ENCODE measurements at regions not wholly inside any gene's neighbourhood (a gene's known extent, or its start where the extent isn't known, plus 50 kb on each side); places are given as distances from the start of the nearest gene placed in this dataset.

GRCh38 chr3:161555320-161555719, 58.7 kb downstream of the OTOL1 start:
- no peaks in the 10 kb centered on the region for H3K27me3 ChIP-seq
- no peak overlapping the region for H3K27ac ChIP-seq
- no peaks in the 10 kb centered on the region for H3K9me3 ChIP-seq
- DNase-seq, result no peak
- intact Hi-C loops (cut with DNase I; ENCODE audit: low total_unique reads), result no loop called here
- no peaks in the 10 kb centered on the region for H3K36me3 ChIP-seq
- no peak overlapping the region for H3K4me3 ChIP-seq
- TF ChIP-seq CTCF (IDR thresholded peaks at IDR 0.05), result no peak
- H3K4me1 ChIP-seq, result peaks cover 0 to 5% (median 0%) of the 10 kb centered on the region in 4 donors

GRCh38 chr3:161556533-161556932, 59.9 kb downstream of the OTOL1 start:
- no peak overlapping the region for H3K4me3 ChIP-seq
- no peaks in the 10 kb centered on the region for H3K36me3 ChIP-seq
- H3K27me3 ChIP-seq, result no peaks in the 10 kb centered on the region
- peaks cover 0 to 5% (median 0%) of the 10 kb centered on the region in 4 donors for H3K4me1 ChIP-seq
- intact Hi-C loops (cut with DNase I; ENCODE audit: low total_unique reads), result no loop called here
- H3K9me3 ChIP-seq, result no peaks in the 10 kb centered on the region
- no peak for DNase-seq
- H3K27ac ChIP-seq, result no peak overlapping the region
- TF ChIP-seq CTCF (IDR thresholded peaks at IDR 0.05), result no peak

- no peaks in the 10 kb centered on the region for H3K36me3 ChIP-seq
- H3K4me3 ChIP-seq, result no peak overlapping the region
- no peak overlapping the region for H3K27ac ChIP-seq
- H3K9me3 ChIP-seq, result no peaks in the 10 kb centered on the region
- H3K27me3 ChIP-seq, result no peaks in the 10 kb centered on the region
- no peak for DNase-seq
- intact Hi-C loops (cut with DNase I; ENCODE audit: low total_unique reads), result no loop called here
- TF ChIP-seq CTCF (IDR thresholded peaks at IDR 0.05), result no peak
- H3K4me1 ChIP-seq, result peaks cover 0 to 5% (median 0%) of the 10 kb centered on the region in 4 donors
Measured at GRCh38 chr3:161556941-161557340, 60.3 kb downstream of the OTOL1 start.

GRCh38 chr3:161557445-161558150, 61.0 kb downstream of the OTOL1 start:
- no peak for TF ChIP-seq CTCF (IDR thresholded peaks at IDR 0.05)
- H3K4me1 ChIP-seq, result peaks cover 0 to 5% (median 0%) of the 10 kb centered on the region in 4 donors
- H3K27ac ChIP-seq, result no peak overlapping the region
- intact Hi-C loops (cut with DNase I; ENCODE audit: low total_unique reads), result no loop called here
- no peaks in the 10 kb centered on the region for H3K36me3 ChIP-seq
- H3K27me3 ChIP-seq, result no peaks in the 10 kb centered on the region
- no peak for DNase-seq
- no peaks in the 10 kb centered on the region for H3K9me3 ChIP-seq
- H3K4me3 ChIP-seq, result no peak overlapping the region

GRCh38 chr3:161558236-161558635, 61.6 kb downstream of the OTOL1 start:
- intact Hi-C loops (cut with DNase I; ENCODE audit: low total_unique reads), result no loop called here
- TF ChIP-seq CTCF (IDR thresholded peaks at IDR 0.05), result no peak
- Histone ChIP-seq H3K36me3 (no peaks in the 10 kb centered on the region), H3K27me3 (no peaks in the 10 kb centered on the region), H3K4me3 (no peak overlapping the region), H3K9me3 (no peaks in the 10 kb centered on the region), H3K4me1 (peaks cover 0 to 5% (median 0%) of the 10 kb centered on the region in 4 donors), H3K27ac (no peak overlapping the region)
- no peak for DNase-seq

All from tibial artery (tissue), 4 donors.